WERI-Rb-1 (cell line): ENCODE measurements at regions not wholly inside any gene's neighbourhood (a gene's known extent, or its start where the extent isn't known, plus 50 kb on each side); places are given as distances from the start of the nearest gene placed in this dataset.
A peak's percentile ranks its signal among the peaks of the same experiment; 100 is the strongest.

Experiments used
- DNase-seq: peaks from one replicate; pipeline ENCODE4 v3.0.0-alpha.2; 2020
- H3K27ac ChIP-seq: fragments of 250-450 bp; sonication (Bioruptor Pico); 2 replicates; pipeline ENCODE4 v1.5.1; 2020; ENCODE audit warnings: mild to moderate bottlenecking, moderate library complexity
- H3K27me3 ChIP-seq: fragments of 250-450 bp; sonication (Bioruptor Pico); 2 replicates; pipeline ENCODE4 v1.5.1; 2021; ENCODE audit warnings: mild to moderate bottlenecking, low read depth, moderate library complexity; ENCODE audit not compliant: insufficient read depth, severe bottlenecking
- H3K36me3 ChIP-seq: fragments of 250-450 bp; sonication (Bioruptor Pico); 2 replicates; pipeline ENCODE4 v1.5.1; 2020; ENCODE audit warnings: mild to moderate bottlenecking, moderate library complexity
- H3K4me3 ChIP-seq: 2 replicates; pipeline ENCODE4 v1.5.1; 2011; ENCODE audit warnings: low read depth, mild to moderate bottlenecking, control low read depth, low read length
- H3K9me3 ChIP-seq: fragments of 250-450 bp; sonication (Bioruptor Pico); 2 replicates; pipeline ENCODE4 v1.5.1; 2021; ENCODE audit warnings: mild to moderate bottlenecking, moderate library complexity; ENCODE audit not compliant: severe bottlenecking
- CTCF ChIP-seq: IDR thresholded peaks from 2 replicates; pipeline ENCODE4 v1.5.1; 2011; ENCODE audit warnings: low read depth, mild to moderate bottlenecking, control low read depth, inconsistent platforms, low read length

DNA sequence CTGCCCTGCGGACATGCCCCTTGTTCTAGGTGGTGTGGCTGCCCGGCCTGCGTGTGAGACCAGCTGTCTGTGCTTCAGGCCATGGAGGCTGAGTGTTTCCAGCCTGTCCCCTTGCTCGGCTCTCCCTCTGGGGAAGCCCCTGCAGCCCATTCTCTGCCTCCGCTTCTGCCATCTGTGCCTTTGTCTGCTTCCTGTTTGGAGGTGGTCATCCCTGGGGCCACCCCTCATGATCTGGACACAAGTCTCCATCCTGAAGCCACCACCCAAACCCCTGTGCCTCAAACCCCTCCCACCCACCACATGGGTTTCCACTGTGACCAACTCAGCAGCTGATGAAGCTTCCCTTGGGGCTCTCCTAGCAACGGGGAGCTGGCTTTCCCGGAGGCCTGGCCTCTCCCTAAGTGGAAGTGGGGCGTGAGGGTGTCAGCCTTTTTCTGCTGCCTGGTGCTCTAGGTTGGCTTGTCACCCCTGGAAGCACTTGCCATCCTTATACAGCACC, 184.9 kb downstream of the SEC14L1 start:
- Histone ChIP-seq H3K36me3 (peaks cover 44% of the 10 kb centered on the region), H3K4me3 (no peak overlapping the region), H3K27me3 (no peaks in the 10 kb centered on the region), H3K9me3 (no peaks in the 10 kb centered on the region), H3K27ac (no peak overlapping the region; the same call in 1 of the 2 replicates)
- no peak for TF ChIP-seq CTCF
- peak; percentile 7 for DNase-seq

- peak; percentile 7 for DNase-seq
- H3K4me3 ChIP-seq = no peak overlapping the region
- no peaks in the 10 kb centered on the region for H3K27me3 ChIP-seq
- no peak overlapping the region for H3K27ac ChIP-seq
- TF ChIP-seq CTCF = no peak
- H3K36me3 ChIP-seq = peaks cover 39% of the 10 kb centered on the region
- H3K9me3 ChIP-seq = no peaks in the 10 kb centered on the region
Observed at GRCh38 chr17:77326076-77326591, 185.4 kb downstream of the SEC14L1 start.

- H3K27ac ChIP-seq = no peak overlapping the region
- DNase-seq = peak; percentile 5
Observed at GRCh38 chr17:77326636-77327035, 185.9 kb downstream of the SEC14L1 start.

DNA sequence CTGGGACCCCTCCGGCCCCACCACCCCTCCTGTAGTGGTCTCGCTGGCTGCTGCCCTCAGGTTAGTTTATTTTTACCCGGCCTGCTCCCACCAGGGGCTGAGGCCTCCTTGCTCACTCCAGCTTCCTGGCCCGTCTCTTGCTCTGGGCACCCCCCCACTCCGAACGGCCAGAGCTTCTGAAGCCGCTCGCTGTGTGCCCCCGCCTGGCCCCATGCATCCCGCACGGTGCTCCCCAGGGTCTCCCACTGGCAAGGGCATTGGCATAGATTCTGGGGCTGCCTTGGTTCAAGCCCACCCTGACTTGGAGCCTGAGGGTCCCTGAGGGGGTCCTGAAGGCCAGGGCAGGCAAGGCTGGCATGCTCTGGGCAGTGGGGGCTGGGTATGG, 186.4 kb downstream of the SEC14L1 start:
- Histone ChIP-seq H3K4me3 (no peak overlapping the region), H3K27me3 (no peaks in the 10 kb centered on the region), H3K36me3 (peaks cover 35% of the 10 kb centered on the region), H3K27ac (no peak overlapping the region), H3K9me3 (no peaks in the 10 kb centered on the region)
- DNase-seq = peak; percentile 7
- TF ChIP-seq CTCF = no peak

More at GRCh38 chr17:77326636-77327035, 185.9 kb downstream of the SEC14L1 start:
- Histone ChIP-seq H3K27me3 (no peaks in the 10 kb centered on the region), H3K4me3 (no peak overlapping the region), H3K36me3 (peaks cover 39% of the 10 kb centered on the region), H3K9me3 (no peaks in the 10 kb centered on the region)
- TF ChIP-seq CTCF = no peak

DNA sequence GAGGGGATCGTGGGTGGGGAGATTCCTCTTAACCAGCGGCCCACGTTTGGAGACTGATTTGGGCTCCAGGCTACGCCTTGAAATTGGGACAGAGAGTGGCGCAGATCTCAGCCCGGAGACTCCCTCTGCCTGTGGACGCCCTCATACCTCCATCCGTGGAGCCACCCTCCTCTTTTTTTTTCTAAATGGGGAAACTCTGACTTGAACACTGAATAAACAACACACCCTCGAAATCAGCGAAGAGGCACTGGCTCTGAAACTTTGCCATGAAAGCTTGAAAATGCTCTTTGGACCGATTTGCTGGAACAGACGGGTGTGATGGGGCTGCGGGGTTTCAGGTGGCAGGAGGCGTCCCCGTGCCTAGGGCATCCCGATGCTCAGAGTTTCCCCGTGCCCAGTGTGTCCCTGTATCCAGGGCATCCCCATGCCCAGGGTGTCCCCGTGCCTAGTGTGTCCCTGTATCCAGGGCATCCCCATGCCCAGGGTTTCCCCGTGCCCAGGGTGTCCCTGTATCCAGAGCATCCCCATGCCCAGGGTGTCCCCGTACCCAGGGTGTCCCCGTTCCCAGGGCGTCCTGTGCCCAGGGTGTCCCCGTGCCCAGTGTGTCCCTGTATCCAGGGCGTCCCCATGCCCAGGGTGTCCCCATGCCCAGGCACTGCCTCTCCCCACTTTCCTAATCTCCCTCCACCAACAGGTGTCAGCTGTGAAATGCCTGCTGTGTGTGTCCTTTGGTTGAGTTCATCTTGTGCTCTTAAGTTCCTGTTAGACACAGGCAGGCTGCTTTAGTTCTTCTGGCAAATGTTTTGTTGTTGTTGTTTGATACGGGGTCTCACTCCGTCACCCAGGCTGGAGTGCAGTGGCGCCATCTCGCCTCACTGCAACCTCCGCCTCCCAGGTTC, 187.0 kb downstream of the SEC14L1 start:
- no peaks in the 10 kb centered on the region for H3K27me3 ChIP-seq
- TF ChIP-seq CTCF = no peak
- peak; percentile 7 for DNase-seq
- H3K9me3 ChIP-seq = no peaks in the 10 kb centered on the region
- H3K27ac ChIP-seq = peak overlapping the region; percentile 55
- no peak overlapping the region for H3K4me3 ChIP-seq
- H3K36me3 ChIP-seq = peaks cover 35% of the 10 kb centered on the region
